GM18502 (cell line): ENCODE measurements at regions not wholly inside any gene's neighbourhood (a gene's known extent, or its start where the extent isn't known, plus 50 kb on each side); places are given as distances from the start of the nearest gene placed in this dataset.

Source experiments
- ATAC-seq: cut with Tn5 transposase; IDR thresholded peaks from one replicate; pipeline ENCODE4 v1.9.1; 2021; ENCODE audit warnings: mild to moderate bottlenecking; ENCODE audit not compliant: unreplicated experiment, poor library complexity

DNA sequence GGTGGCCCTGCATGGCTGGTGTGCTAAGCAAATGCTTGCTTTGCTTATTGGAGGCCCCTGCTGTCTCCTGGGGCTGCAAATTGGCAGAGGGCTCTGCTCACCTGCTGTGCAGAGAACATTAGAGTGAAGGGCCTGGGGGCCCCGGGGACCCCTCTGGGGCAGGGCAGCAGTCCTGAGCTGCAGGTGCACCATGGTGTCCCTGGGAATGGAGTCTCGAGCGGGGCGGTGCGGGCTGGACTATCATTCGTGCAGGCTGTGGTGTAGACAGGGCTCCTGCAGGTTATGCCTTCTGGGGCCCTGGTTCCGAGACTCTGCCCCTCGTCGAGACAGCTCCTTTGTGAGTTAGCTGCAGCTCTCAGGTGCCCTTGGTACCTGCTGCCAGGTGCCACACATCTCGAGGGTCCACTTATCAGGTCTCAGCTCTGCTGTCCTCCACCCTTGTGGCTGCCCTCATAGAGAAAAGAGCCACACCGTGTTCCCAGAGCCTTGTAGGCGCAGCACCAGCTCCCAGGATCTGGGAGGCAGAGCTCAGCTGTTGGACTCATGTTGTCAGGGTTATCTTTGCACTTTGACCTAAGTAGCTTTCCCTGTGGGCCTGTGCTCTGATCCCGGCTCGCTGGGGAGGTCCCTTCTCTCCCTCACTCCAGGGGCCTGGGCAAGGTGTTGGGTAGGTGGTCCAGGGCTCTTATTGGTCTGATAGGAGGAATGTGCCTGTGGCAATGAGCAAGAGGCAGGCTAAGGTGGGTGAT, 58.0 kb upstream of the ZNF536 start:
- ATAC-seq: no peak

DNA sequence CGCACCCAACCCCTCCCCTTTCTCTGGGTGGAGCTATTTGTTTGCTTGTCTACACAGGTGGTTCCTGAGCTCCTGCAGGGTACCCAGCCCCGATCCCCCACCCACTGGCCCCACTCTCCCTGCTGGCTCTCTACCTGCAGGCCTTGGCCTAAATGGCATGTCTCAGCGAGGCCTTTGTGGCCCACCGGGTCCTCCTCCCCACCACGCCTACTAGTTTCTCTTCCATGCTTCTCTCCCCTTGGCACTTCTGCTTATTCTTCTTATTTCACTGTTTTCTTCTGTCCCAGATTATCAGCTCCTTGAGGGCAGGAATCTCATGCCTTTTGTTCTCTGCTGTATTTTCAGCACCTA, 57.4 kb upstream of the ZNF536 start:
- no peak for ATAC-seq

DNA sequence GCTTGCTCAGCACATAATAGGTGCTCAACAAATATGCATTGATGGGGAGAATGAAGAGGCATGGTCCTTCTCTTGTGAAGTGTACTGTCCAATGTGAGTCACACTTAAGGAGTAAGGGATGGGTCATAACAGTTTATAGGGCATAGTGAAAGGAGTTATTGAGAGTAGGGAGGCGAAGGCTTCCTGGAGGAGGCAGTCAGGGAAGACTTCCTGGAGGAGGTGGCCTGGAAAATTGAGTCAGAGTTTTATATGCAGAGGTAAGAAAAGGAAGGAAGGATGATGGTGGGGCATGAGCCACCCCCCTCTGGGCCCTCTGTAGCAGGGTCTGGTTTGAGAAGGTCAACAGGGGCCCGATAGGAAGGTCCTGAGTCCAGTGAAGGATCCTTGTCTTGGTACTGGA, 57.0 kb upstream of the ZNF536 start:
- ATAC-seq: no peak

DNA sequence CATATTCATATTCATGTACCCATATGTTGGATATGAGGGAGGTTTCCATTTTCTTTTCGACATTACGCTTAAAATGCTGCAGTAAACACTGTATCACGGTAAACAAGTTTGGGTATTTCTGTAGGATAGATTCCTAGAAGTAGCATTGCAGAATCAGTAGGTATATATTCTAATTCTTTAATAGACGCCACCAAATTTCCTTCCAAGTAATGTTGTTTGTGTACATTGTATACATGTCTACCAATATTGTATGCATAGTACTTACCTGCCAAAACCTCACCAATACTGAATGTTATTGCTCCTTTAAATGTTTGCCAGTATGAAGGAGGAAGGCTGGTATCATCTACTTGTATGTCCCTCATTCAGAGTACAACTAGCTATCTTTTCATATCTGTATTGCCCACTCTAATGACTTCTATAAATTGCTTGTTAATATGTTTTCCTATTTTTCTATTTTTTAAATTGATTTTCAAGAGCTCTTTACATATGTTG, 56.1 kb upstream of the ZNF536 start:
- ATAC-seq: no peak

DNA sequence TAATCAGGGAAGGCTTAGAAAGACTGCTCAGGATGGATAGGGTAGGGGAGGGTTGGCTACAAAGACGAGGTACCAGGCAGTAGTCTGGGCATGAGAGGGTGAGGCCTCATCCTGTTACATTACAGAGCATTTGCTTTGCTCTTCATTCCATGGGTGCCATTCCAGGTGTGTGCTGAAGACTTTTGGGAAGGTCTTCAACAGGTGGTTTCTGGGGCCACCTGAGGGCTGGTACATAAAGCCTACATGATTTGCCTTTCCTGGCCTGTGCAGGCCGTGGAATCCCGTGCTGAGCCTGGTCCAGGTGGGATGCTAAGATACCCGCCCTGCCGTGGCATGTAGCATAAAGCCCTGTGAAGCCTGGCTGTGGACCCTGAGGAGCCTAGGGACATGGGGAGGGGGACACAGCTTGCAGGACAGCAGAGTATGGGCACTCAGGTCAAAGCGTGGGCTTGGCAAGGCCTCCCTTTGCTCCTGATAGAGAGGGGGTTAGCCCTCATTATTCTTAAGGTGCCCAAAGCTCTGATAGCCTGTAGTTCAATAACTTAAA, 55.6 kb upstream of the ZNF536 start:
- no peak for ATAC-seq

DNA sequence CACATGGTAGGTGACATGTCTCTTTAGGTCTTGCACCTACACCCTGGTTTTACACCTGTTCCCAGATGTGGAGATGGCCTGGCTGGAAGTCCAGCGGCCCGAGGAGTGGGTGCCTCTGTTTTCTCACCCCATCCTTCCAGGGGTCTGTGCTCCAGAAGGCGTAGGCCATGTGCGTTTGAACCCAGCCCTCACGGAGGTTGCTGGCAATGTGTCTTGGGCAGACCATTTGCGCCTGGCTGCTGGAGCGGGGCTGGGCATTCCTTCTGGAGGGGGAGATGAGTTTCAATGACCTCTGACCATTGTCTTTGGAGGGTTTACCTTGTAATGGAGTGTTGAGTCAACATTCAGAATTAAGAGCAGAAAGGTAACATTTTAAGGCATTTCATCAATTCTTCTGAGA, 54.8 kb upstream of the ZNF536 start:
- ATAC-seq: no peak

DNA sequence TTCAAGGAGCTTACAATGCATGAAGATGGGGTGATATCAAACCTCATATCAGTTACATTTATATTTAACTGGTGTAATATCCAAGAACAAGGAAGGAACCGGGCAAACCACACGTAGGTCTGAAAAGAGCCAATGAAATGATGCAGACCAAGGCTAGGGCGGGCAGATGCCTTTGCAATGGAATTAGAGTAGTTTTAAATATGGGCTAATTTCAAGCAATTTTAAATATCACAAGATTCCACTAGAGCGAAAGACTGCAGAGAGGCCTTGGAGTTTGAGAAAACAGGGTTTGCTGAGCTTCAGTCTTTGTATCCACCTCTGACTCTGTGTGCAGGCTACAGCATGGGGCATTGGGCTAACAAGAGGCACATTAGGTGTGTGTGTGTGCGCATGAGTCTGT, 53.9 kb upstream of the ZNF536 start:
- no peak for ATAC-seq

DNA sequence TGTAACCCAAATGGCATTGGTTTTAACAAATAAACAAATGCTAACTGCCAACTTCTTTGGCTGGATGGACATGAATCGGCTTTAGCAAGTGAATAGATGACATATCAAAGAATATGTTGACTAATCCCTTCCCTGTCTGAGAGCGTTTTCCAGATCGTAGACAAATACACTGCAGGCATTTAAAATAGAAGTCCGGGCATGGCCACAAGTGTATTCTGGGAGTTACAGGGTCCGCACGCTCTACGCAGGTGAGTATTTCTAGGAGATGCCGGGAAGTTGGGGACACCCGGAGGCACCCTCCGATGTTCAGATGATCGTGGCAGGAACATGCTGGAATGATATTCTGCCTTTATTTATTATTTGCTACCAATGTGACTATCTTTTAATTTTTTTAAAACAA, 53.2 kb upstream of the ZNF536 start:
- ATAC-seq: no peak

DNA sequence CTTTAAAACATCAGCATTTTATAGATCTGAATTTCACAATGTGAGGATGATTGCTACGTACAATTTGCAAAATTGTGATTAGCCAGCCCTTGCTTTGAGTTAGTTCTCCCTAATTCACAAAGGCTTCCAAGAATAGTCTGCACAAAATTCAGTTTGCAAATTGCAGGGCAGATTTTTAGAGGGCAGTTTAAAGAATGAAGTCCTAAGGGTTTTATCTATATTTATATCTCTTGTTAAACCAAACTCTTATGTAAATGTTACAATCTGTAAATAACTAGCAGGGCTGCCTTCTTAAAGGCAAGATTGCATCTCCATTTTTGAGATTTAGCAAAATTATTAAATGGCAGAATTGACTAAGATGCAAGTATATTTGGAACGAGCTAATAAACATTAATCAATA, 52.8 kb upstream of the ZNF536 start:
- ATAC-seq: no peak

DNA sequence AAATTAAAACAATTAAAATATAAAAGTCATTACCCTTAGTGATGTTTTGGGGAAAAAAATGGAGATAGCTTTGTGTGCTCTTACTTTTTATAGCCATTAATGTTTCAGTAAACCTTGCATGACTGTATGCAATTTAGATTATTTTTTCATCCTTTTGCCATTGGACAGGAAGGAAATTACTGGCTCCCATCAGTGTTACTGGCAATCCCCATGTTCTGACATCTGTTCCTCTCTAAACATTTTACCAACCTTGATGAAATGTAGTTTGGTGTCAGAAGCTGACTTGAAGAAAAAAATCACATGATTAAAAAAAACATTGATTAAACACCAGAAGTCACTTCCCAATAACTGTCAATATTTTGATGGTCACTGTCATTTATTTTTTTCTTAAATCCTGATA, 52.3 kb upstream of the ZNF536 start:
- no peak for ATAC-seq

DNA sequence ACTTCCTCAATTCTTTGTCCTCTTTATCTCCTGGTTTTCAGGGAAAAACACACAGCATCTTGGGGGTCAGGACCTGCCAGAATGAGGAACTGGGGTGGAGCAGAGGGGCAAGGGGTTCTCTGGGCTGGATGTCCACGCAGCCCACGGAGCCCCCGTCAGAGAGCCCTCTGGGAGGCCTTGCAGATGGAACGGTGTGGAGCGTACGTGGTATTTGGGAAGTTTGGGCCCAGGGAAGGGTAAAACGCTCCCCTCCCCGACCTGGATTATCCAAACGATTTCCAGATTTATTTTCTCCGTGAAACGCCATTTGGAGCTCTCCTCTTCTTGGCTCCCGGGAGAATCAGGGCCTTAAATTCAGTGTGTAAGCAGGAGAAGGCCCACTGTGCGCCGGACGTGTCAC, 51.7 kb upstream of the ZNF536 start:
- ATAC-seq: no peak

DNA sequence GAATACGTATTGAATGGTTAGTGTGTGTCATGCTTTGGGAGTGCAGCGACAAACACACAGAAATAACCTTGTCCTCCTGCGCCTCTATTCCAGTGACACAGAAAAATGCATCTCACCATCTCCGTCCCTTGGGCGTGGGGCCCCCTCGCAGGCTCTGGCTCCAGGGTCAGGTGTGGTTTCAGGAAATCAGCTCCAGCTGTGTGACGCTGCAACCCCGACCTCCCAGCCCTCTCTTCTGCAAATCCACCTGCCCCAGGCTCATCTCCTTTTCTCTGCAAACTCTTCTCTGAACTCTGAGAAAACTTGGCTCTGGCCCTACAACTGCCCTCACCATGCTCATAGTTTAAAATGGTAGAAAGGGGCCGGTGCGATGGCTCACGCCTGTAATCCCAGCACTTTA, 51.3 kb upstream of the ZNF536 start:
- no peak for ATAC-seq
